ENCODE measurements at regions not wholly inside any gene's neighbourhood (a gene's known extent, or its start where the extent isn't known, plus 50 kb on each side); places are given as distances from the start of the nearest gene placed in this dataset.

DNA sequence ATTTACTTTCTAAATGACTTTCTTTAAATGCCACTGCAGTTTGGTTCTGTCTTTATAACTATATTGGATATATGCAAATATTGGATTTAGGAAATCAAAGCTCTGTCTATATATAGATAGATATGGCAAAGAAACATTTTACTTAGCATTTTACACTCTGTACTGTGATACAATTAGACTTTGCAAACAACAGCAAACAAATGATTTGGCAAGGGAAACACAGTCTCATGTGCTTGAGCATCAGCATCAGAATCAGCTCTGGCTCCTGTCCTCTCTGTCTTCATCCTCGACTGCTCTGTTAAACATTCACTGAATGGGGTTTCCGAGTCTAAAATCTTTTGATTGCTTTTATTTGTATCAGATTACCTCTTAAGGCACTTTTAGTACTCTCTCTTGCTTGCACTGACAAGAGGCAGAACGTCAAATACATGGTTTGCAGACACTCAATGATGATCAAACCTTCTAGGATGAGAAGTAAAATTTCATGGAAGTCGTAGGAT lies 176.8 kb upstream of the LRP1B start:
- TF ChIP-seq SPI1 (IDR thresholded peaks at IDR 0.05; ENCODE audit: borderline replicate concordance, low read depth) (no peak), GABPA (IDR thresholded peaks at IDR 0.05; ENCODE audit: low read depth) (no peak), POLR2AphosphoS5 (IDR thresholded peaks at IDR 0.05; ENCODE audit: low read depth) (no peak)
- TF ChIP-seq, protein P1, sequence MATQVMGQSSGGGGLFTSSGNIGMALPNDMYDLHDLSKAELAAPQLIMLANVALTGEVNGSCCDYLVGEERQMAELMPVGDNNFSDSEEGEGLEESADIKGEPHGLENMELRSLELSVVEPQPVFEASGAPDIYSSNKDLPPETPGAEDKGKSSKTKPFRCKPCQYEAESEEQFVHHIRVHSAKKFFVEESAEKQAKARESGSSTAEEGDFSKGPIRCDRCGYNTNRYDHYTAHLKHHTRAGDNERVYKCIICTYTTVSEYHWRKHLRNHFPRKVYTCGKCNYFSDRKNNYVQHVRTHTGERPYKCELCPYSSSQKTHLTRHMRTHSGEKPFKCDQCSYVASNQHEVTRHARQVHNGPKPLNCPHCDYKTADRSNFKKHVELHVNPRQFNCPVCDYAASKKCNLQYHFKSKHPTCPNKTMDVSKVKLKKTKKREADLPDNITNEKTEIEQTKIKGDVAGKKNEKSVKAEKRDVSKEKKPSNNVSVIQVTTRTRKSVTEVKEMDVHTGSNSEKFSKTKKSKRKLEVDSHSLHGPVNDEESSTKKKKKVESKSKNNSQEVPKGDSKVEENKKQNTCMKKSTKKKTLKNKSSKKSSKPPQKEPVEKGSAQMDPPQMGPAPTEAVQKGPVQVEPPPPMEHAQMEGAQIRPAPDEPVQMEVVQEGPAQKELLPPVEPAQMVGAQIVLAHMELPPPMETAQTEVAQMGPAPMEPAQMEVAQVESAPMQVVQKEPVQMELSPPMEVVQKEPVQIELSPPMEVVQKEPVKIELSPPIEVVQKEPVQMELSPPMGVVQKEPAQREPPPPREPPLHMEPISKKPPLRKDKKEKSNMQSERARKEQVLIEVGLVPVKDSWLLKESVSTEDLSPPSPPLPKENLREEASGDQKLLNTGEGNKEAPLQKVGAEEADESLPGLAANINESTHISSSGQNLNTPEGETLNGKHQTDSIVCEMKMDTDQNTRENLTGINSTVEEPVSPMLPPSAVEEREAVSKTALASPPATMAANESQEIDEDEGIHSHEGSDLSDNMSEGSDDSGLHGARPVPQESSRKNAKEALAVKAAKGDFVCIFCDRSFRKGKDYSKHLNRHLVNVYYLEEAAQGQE (IDR thresholded peaks at IDR 0.05; ENCODE audit: insufficient replicate concordance, low read depth) = no peak
- TF ChIP-seq, protein P2, sequence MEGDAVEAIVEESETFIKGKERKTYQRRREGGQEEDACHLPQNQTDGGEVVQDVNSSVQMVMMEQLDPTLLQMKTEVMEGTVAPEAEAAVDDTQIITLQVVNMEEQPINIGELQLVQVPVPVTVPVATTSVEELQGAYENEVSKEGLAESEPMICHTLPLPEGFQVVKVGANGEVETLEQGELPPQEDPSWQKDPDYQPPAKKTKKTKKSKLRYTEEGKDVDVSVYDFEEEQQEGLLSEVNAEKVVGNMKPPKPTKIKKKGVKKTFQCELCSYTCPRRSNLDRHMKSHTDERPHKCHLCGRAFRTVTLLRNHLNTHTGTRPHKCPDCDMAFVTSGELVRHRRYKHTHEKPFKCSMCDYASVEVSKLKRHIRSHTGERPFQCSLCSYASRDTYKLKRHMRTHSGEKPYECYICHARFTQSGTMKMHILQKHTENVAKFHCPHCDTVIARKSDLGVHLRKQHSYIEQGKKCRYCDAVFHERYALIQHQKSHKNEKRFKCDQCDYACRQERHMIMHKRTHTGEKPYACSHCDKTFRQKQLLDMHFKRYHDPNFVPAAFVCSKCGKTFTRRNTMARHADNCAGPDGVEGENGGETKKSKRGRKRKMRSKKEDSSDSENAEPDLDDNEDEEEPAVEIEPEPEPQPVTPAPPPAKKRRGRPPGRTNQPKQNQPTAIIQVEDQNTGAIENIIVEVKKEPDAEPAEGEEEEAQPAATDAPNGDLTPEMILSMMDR (IDR thresholded peaks at IDR 0.05; ENCODE audit: insufficient read depth, low read length) = no peak
- DNase-seq (ENCODE audit: low read depth in 1 of 2, low spot score in 1 of 2) = no peak
- Histone ChIP-seq H3K4me3 (replicated peaks; ENCODE audit: insufficient read depth, low read length) (no peak overlapping the region), H3K27me3 (ENCODE audit: insufficient read depth, poor library complexity, severe bottlenecking) (no peaks in the 10 kb centered on the region), H3K27ac (replicated peaks) (no peak overlapping the region)

DNA sequence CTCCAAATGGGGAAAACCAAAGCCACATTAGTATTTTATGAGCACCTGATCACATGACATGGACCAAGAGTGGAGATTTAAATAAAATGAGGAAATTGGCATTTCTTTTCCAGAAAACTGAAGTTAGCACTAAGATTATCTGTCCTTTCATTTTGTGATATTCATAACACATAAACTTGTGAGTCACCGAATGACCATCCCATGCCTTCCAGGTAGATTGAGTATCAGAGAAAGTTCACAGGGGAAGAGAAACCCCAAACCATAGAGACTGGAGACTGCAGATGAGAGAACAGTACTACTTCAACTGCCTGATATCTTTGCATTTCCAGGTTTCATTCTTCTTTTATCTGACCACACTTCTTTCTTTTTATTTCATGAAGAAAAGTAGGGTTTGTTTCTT lies 176.3 kb upstream of the LRP1B start:
- no peak for DNase-seq (ENCODE audit: low read depth in 1 of 2, low spot score in 1 of 2)
- Histone ChIP-seq H3K27me3 (ENCODE audit: insufficient read depth, poor library complexity, severe bottlenecking) (no peaks in the 10 kb centered on the region), H3K27ac (replicated peaks) (no peak overlapping the region), H3K4me3 (replicated peaks; ENCODE audit: insufficient read depth, low read length) (no peak overlapping the region)
- TF ChIP-seq GABPA (IDR thresholded peaks at IDR 0.05; ENCODE audit: low read depth) (no peak), POLR2AphosphoS5 (IDR thresholded peaks at IDR 0.05; ENCODE audit: low read depth) (no peak), SPI1 (IDR thresholded peaks at IDR 0.05; ENCODE audit: borderline replicate concordance, low read depth) (no peak)
- TF ChIP-seq, protein P2 (IDR thresholded peaks at IDR 0.05; ENCODE audit: insufficient read depth, low read length) = no peak
- TF ChIP-seq, protein P1 (IDR thresholded peaks at IDR 0.05; ENCODE audit: insufficient replicate concordance, low read depth) = no peak

DNA sequence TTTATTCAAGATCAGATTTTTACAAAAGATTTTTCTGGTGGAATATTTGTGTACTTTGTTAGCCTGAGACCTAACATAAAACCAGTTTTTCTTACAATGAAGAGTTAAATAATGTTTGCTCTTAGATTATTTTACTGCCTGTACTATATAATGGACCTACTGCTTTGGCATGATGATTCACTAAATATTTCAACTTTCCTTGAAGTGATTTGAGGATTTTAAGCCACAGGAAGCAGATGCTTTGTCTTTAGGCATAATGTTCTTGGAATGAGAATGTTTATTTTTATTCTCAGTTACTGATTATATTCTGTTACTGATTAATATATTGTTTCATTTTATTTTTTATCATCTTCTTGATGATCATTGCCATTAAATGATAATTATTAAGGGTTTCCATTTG lies 175.3 kb upstream of the LRP1B start:
- DNase-seq (ENCODE audit: low read depth in 1 of 2, low spot score in 1 of 2) = no peak
- Histone ChIP-seq H3K27me3 (ENCODE audit: insufficient read depth, poor library complexity, severe bottlenecking) (no peaks in the 10 kb centered on the region), H3K27ac (replicated peaks) (no peak overlapping the region), H3K4me3 (replicated peaks; ENCODE audit: insufficient read depth, low read length) (no peak overlapping the region)
- TF ChIP-seq, protein P1 (IDR thresholded peaks at IDR 0.05; ENCODE audit: insufficient replicate concordance, low read depth) = no peak
- no peak for TF ChIP-seq SPI1 (IDR thresholded peaks at IDR 0.05; ENCODE audit: borderline replicate concordance, low read depth)

All from HL-60 (cell line).